ENCODE measurements at regions not wholly inside any gene's neighbourhood (a gene's known extent, or its start where the extent isn't known, plus 50 kb on each side); places are given as distances from the start of the nearest gene placed in this dataset.

DNA sequence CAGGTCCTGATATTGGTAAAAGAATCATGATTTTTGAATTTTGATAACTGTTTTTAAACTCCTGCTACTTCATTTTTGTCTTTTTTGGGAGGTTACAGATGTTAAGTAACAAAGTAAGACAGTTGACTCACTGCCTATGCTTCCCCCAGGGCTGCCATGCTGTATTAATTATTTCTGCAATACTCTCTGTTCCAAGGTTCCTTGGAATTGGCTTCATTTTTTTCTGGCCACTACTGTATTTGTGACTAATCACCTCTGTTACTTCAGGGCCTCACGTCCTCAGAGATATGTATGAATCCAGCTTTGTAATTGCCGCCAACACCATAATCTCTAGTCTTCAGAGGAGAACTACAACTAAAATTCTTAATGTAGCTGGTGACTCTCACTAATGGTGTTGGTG lies 1729.3 kb downstream of the C4orf33 start:
- TF ChIP-seq, protein P1, sequence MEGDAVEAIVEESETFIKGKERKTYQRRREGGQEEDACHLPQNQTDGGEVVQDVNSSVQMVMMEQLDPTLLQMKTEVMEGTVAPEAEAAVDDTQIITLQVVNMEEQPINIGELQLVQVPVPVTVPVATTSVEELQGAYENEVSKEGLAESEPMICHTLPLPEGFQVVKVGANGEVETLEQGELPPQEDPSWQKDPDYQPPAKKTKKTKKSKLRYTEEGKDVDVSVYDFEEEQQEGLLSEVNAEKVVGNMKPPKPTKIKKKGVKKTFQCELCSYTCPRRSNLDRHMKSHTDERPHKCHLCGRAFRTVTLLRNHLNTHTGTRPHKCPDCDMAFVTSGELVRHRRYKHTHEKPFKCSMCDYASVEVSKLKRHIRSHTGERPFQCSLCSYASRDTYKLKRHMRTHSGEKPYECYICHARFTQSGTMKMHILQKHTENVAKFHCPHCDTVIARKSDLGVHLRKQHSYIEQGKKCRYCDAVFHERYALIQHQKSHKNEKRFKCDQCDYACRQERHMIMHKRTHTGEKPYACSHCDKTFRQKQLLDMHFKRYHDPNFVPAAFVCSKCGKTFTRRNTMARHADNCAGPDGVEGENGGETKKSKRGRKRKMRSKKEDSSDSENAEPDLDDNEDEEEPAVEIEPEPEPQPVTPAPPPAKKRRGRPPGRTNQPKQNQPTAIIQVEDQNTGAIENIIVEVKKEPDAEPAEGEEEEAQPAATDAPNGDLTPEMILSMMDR (IDR thresholded peaks at IDR 0.05): no peak
- no peak for TF ChIP-seq POLR2A (IDR thresholded peaks at IDR 0.05)
